Hepatic stellate cell (primary cell): ENCODE measurements at regions not wholly inside any gene's neighbourhood (a gene's known extent, or its start where the extent isn't known, plus 50 kb on each side); places are given as distances from the start of the nearest gene placed in this dataset.
A peak's percentile ranks its signal among the peaks of the same experiment; 100 is the strongest.

Experiments used
- DNase-seq: peaks from one replicate; pipeline ENCODE4 v3.0.0; 2011; ENCODE audit warnings: low spot score

- DNase-seq, result no peak
Measured at GRCh38 chr6:15044146-15044882, 201.6 kb upstream of the JARID2 start.

GRCh38 chr6:15044948-15045347, 200.9 kb upstream of the JARID2 start:
- no peak for DNase-seq

GRCh38 chr6:15046751-15047150, 199.1 kb upstream of the JARID2 start:
- no peak for DNase-seq

GRCh38 chr6:15048367-15048766, 197.5 kb upstream of the JARID2 start:
- DNase-seq, result no peak

- DNase-seq, result no peak
Measured at GRCh38 chr6:15058200-15059061, 187.4 kb upstream of the JARID2 start.

GRCh38 chr6:15061180-15061641, 184.7 kb upstream of the JARID2 start:
- no peak for DNase-seq

GRCh38 chr6:15061908-15062515, 183.9 kb upstream of the JARID2 start:
- no peak for DNase-seq

GRCh38 chr6:15062516-15063252, 183.2 kb upstream of the JARID2 start:
- DNase-seq, result peak; percentile 23

GRCh38 chr6:15063253-15063853, 182.5 kb upstream of the JARID2 start:
- DNase-seq, result no peak

- DNase-seq, result no peak
Measured at GRCh38 chr6:15065261-15065989, 180.4 kb upstream of the JARID2 start.

GRCh38 chr6:15066089-15066758, 179.6 kb upstream of the JARID2 start:
- no peak for DNase-seq

GRCh38 chr6:15073344-15073789, 172.5 kb upstream of the JARID2 start:
- no peak for DNase-seq

- DNase-seq, result no peak
Measured at GRCh38 chr6:15073883-15074465, 171.9 kb upstream of the JARID2 start.

- no peak for DNase-seq
Measured at GRCh38 chr6:15074806-15075205, 171.1 kb upstream of the JARID2 start.

- no peak for DNase-seq
Measured at GRCh38 chr6:15076565-15076964, 169.3 kb upstream of the JARID2 start.

GRCh38 chr6:15077006-15077405, 168.9 kb upstream of the JARID2 start:
- no peak for DNase-seq

GRCh38 chr6:15077961-15078360, 167.9 kb upstream of the JARID2 start:
- no peak for DNase-seq

- no peak for DNase-seq
Measured at GRCh38 chr6:15079288-15079817, 166.5 kb upstream of the JARID2 start.

GRCh38 chr6:15080895-15081294, 165.0 kb upstream of the JARID2 start:
- DNase-seq, result no peak

- no peak for DNase-seq
Measured at GRCh38 chr6:15081447-15081846, 164.4 kb upstream of the JARID2 start.
